Endothelial cell (in vitro differentiated cells): ENCODE measurements at regions not wholly inside any gene's neighbourhood (a gene's known extent, or its start where the extent isn't known, plus 50 kb on each side); places are given as distances from the start of the nearest gene placed in this dataset.
"Not testable (repeated sequence)": the region's sequence is repeated elsewhere in the genome, so short reads cannot be mapped to it uniquely, and the experiment has no call there.

ENCODE experiments used
- DNase-seq: peaks from one replicate; pipeline ENCODE4 v3.0.0; 2021; ENCODE audit warnings: low spot score
- H3K27ac Mint-ChIP-seq: one replicate; pipeline ENCODE4 v1.8.0; 2021; ENCODE audit warnings: mixed read lengths, inconsistent platforms; ENCODE audit not compliant: unreplicated experiment
- H3K27me3 Mint-ChIP-seq: one replicate; pipeline ENCODE4 v1.8.0; 2021; ENCODE audit warnings: mild to moderate bottlenecking, moderate library complexity, mixed read lengths, inconsistent platforms; ENCODE audit not compliant: unreplicated experiment
- H3K36me3 Mint-ChIP-seq: one replicate; pipeline ENCODE4 v1.8.0; 2021; ENCODE audit warnings: mild to moderate bottlenecking, low read depth, mixed read lengths, inconsistent platforms; ENCODE audit not compliant: unreplicated experiment
- H3K4me1 Mint-ChIP-seq: one replicate; pipeline ENCODE4 v1.8.0; 2021; ENCODE audit warnings: mild to moderate bottlenecking, mixed read lengths, inconsistent platforms; ENCODE audit not compliant: unreplicated experiment
- H3K4me3 Mint-ChIP-seq: one replicate; pipeline ENCODE4 v1.8.0; 2021; ENCODE audit warnings: mild to moderate bottlenecking, mixed read lengths, inconsistent platforms; ENCODE audit not compliant: unreplicated experiment
- H3K9me3 Mint-ChIP-seq: one replicate; pipeline ENCODE4 v1.8.0; 2021; ENCODE audit warnings: mixed read lengths, inconsistent platforms; ENCODE audit not compliant: unreplicated experiment

DNA sequence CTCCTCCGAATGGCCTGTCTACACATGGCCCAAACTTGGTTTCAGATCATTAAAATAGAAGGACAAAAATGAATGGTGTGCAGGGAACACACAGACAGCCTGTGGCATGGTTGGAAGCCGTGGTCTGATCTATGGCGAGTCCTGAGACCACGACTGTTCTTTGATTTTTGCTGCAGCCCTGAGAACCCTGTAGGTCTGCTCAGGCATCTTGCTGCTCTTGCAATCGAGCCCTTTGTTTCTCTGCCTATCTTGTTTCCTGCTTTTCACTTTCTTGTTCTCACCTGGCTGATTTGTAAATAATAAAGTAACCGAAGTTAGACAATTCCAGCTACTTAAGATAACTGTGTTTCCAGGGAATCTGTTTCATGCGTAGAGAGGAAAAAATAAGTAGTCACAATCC lies 54.1 kb upstream of the NBPF9 start:
- not testable (repeated sequence) for H3K36me3 Mint-ChIP-seq, H3K27ac Mint-ChIP-seq, H3K27me3 Mint-ChIP-seq, DNase-seq, H3K9me3 Mint-ChIP-seq, H3K4me3 Mint-ChIP-seq, H3K4me1 Mint-ChIP-seq

DNA sequence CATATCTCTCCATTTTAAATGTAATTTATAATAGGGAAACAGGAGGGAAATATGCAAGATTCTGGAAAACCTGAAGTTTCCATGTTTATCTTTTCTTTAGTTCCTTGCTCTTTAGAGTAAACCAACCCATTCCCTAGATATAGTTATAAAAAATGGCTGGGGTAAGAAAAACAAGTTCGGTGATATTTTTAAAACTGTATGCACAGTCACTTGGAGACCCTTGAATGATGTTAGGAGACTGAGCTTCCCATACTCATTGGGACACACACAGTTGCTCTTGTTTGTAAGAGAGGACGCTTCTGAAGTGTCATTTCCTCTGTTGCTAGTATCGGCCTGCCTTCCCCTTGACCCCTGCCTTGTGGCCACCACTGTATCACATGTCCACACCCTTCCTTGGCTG lies 55.0 kb upstream of the NBPF9 start:
- not testable (repeated sequence) for H3K27me3 Mint-ChIP-seq, H3K36me3 Mint-ChIP-seq, DNase-seq, H3K4me3 Mint-ChIP-seq, H3K27ac Mint-ChIP-seq, H3K4me1 Mint-ChIP-seq, H3K9me3 Mint-ChIP-seq

DNA sequence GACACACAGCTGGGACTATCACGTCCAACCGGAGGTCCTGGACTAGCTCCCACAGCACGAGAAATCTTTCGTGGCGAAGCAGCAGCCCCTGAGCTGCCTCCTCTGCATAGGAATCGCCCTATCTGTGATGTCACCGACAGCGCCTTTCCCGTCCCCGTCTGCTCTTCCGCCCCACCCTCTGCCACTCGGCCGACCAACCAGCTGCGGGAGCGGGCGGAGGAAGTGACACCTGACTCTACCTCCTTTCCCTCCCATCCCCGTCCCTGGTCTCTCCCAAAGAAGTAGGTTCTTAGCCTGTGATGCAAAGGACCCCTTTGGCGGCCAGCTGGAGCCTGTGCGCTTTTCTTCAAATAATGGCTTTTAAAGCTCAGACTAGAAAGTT lies 59.7 kb upstream of the NBPF9 start:
- H3K4me3 Mint-ChIP-seq, DNase-seq, H3K4me1 Mint-ChIP-seq, H3K36me3 Mint-ChIP-seq, H3K9me3 Mint-ChIP-seq, H3K27me3 Mint-ChIP-seq, H3K27ac Mint-ChIP-seq: not testable (repeated sequence)

DNA sequence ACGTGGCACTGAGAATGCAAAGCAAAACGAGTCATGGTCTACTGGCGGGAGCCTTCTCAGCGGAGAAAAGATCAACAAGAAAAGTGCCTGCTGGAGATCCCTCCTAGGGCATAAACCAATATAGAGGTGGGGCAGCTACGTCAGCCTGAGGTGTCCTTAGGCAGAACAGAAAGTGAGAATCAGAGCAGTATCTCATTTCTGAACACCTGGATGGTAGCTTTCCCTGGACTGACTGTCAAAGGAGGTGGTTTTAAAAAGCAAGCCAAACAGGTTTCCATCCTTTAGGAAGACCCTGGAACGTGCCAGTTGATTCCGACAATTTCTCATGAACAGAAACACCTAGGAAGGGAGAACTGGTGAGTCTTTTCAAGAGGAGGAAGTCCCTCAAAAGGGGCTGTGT lies 71.4 kb upstream of the NBPF9 start:
- H3K27ac Mint-ChIP-seq, H3K36me3 Mint-ChIP-seq, DNase-seq, H3K4me3 Mint-ChIP-seq, H3K27me3 Mint-ChIP-seq, H3K4me1 Mint-ChIP-seq, H3K9me3 Mint-ChIP-seq: not testable (repeated sequence)

DNA sequence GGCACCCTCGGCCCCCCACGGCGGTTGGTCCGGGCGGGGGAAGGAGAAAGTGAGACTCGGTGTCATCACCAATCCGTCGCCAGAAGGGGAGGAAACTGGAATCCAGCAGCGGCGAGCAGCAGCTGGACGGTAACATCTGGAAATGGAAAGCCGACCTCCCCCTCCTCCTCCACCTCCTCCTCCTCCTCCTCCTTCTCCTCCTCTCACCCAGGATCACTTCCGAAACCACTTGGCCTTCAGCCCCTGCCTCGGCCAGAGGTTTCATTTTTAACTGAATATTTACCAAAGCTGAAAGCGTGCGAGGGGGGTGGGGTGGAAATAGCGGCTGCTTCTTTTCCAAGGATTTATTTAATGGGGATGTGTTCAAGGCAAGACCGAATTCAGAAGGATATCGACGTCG lies 72.5 kb upstream of the NBPF9 start:
- not testable (repeated sequence) for H3K27me3 Mint-ChIP-seq, H3K4me3 Mint-ChIP-seq, DNase-seq, H3K36me3 Mint-ChIP-seq, H3K4me1 Mint-ChIP-seq, H3K27ac Mint-ChIP-seq, H3K9me3 Mint-ChIP-seq

DNA sequence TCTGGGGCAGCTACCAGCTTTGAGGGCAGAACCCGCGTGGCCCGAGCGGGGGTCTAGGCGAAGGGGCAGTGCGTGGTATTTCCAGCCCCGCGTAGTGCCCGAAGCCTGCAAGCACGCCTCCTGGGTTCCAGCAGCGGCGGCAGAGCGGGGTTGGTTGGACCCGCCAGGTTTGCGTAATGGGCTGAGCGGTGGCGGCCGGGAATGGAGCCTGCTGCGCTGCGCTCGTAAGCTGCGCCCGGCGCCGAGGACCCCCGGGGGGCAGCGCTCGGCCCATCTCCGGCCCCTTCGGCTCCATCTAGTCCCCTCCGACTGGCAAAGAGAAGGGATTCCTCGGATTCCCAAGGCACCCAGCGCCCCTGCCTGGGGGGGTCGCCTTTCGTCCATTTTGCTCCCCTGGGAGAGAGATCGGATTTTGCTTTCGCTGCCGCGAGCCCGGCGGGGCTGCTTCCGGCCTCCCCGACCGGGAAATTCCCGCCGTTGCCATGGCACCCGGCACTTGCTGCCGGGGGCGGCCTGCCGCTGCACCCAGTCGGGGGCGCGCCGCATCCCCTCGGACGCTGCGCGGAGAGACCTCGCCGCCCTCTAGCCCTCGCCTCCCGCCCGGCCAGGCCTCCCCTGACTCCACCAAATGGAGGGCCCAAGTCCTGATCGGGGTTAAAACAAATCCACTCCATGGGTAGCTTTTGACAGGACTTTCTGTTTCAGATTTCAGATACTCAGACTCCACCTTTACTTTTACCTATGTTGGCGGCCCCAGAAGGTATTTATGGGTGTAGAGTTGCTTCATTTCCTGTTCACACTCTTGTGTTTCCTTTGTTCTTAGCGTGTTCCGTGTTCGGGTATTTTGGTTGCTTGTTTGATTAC lies 73.3 kb upstream of the NBPF9 start:
- not testable (repeated sequence) for H3K9me3 Mint-ChIP-seq, H3K4me1 Mint-ChIP-seq, H3K36me3 Mint-ChIP-seq, H3K27me3 Mint-ChIP-seq
- peak; percentile 43 for DNase-seq
- Mint-ChIP-seq H3K4me3 (peak overlapping the region; percentile 83), H3K27ac (peak overlapping the region; percentile 70)

DNA sequence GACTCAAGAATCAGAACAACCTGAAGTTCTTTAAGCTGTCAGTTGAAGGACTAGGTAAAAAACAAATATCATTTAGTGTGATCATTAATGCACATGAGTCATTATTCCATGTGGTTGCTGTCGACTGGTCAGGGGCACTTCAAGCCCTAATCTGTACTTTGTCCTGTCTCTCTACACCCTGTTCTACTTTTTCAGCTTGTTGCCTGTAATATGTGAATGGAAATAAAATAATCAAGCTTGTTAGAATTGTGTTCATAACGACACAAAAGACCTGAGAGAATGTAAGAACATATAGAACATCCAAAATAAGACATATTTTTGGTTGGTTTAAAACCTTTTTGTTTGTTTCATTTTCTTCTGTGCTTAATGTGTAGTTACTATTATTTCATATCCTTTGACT lies 87.4 kb upstream of the NBPF9 start:
- H3K36me3 Mint-ChIP-seq, H3K4me1 Mint-ChIP-seq, H3K4me3 Mint-ChIP-seq, H3K27ac Mint-ChIP-seq, DNase-seq, H3K9me3 Mint-ChIP-seq, H3K27me3 Mint-ChIP-seq: not testable (repeated sequence)

DNA sequence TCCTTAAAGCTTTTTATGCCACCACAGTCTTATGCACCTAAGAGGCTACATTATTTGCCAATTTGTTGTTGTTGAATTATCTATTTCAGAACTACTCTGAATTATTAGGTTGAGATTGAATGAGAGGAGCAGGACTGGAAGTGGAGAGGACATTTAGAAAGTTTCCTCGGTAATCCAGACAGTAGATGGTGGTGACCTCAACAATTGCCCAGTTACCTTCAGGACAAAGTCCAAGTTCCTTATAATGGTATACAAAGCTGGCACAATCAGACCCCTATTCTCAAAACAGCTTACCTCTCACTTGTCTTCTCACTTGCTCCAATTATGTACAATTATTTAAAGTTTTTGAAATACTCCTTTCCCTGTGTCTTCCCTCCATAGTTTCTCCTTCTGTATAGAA lies 93.3 kb upstream of the NBPF9 start:
- DNase-seq, H3K27me3 Mint-ChIP-seq, H3K4me1 Mint-ChIP-seq, H3K4me3 Mint-ChIP-seq, H3K27ac Mint-ChIP-seq, H3K36me3 Mint-ChIP-seq, H3K9me3 Mint-ChIP-seq: not testable (repeated sequence)

DNA sequence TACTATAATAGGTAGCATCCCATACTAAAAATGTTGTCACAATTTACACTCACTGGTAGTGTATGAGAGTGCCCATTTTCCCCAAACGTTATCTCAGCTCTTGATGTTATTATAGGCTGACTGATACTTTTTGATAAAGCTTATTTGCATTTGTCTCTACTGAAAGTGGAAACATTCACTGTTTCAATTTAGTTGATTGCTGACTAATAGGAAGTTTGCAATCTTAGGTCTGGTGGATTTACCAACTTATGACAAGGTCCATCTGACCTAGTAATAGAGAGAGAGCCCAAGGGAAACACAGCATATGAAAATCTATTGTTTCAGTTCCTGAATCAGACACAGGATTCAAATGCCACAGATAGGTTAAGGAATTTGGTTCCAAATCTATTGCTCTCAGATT lies 97.2 kb upstream of the NBPF9 start:
- H3K27me3 Mint-ChIP-seq, H3K9me3 Mint-ChIP-seq, H3K4me1 Mint-ChIP-seq, H3K36me3 Mint-ChIP-seq, DNase-seq, H3K4me3 Mint-ChIP-seq, H3K27ac Mint-ChIP-seq: not testable (repeated sequence)

DNA sequence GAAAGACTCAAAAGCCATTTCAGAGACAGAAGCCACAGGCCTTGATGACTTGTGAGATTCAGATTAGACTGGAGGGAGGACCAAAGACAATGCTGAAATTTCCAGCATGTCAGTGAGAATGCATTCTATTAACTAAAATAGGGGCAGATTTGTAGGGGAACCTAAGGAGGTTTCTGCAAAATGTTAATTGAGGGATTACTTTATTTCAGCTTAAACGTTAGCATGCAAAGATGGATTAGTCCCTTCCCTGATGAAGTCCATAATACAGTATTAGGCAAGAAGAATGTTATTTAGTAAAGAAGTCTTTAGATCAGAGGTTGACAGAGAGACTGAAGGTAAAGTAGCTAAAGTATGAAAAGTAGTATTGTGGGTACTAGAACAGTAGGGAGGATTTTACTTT lies 98.9 kb upstream of the NBPF9 start:
- H3K9me3 Mint-ChIP-seq, H3K27ac Mint-ChIP-seq, H3K4me3 Mint-ChIP-seq, H3K27me3 Mint-ChIP-seq, H3K36me3 Mint-ChIP-seq, DNase-seq, H3K4me1 Mint-ChIP-seq: not testable (repeated sequence)

DNA sequence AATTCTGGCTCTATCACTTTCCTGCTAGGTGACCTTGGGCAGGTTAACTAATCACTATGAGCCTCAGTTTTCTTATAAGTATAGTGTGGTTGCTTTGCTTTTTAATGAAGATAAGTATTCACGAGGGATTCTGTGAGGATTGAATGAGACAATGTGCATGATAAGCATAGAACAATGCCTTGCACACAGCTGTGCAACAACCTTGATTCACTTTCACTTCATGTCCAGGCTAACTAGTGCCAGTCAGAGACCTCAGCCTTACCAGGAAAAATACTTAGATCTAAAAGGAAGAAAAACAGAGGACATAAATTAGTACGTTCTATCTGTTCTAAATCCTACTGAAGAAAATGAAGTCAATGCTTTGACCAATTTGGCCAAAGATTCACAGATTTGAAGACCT lies 101.0 kb upstream of the NBPF9 start:
- not testable (repeated sequence) for H3K9me3 Mint-ChIP-seq, H3K4me1 Mint-ChIP-seq, DNase-seq, H3K27me3 Mint-ChIP-seq, H3K4me3 Mint-ChIP-seq, H3K36me3 Mint-ChIP-seq, H3K27ac Mint-ChIP-seq

DNA sequence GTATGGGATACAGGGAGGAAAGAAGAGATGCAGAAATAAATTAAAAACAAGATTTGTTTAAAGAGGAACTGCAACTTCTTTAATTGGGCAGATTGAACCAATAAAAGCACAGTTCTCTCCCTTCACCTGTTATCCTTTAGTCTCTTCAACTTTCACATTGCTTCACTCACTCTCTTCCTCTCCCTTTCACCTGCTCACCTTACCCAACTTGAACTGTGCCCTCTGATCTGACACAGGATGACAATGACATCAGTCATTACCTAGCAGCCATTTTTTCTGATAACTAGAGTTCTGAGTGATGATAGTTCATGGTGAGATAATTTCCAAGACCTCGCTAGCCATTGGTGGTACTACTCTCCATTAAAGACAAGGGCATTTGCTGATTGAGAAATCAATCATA lies 105.5 kb upstream of the NBPF9 start:
- H3K27me3 Mint-ChIP-seq, H3K4me1 Mint-ChIP-seq, DNase-seq, H3K27ac Mint-ChIP-seq, H3K9me3 Mint-ChIP-seq, H3K36me3 Mint-ChIP-seq, H3K4me3 Mint-ChIP-seq: not testable (repeated sequence)
